Stomach (tissue), 4 donors: ENCODE measurements at regions not wholly inside any gene's neighbourhood (a gene's known extent, or its start where the extent isn't known, plus 50 kb on each side); places are given as distances from the start of the nearest gene placed in this dataset.

Experiments used
- CTCF ChIP-seq, 7 experiments: fragments of 450-650 bp in 4 of 7; fragments of 200-600 bp in 3 of 7; sonication (generic) in 3 of 7; IDR thresholded peaks; one replicate each; pipeline ENCODE4 v1.5.1; 2016 to 2019; ENCODE audit warnings: antibody characterized with exemption in 7 of 7, control low read depth in 2 of 7, mild to moderate bottlenecking in 1 of 7
- EP300 ChIP-seq: sonication (generic); formaldehyde crosslinking; IDR thresholded peaks from one replicate; pipeline ENCODE4 v1.6.1; 2017; ENCODE audit warnings: antibody characterized with exemption
- POLR2A ChIP-seq, 4 donors: fragments of 450-650 bp; IDR thresholded peaks; one replicate each; pipeline ENCODE4 v1.6.1; 2016; ENCODE audit warnings: antibody characterized with exemption in 4 of 4, control low read depth in 2 of 4, mild to moderate bottlenecking in 1 of 4, moderate library complexity in 1 of 4
- POLR2AphosphoS5 ChIP-seq, 3 donors: sonication (generic); formaldehyde crosslinking; IDR thresholded peaks; one replicate each; pipeline ENCODE4 v1.6.1; 2016; ENCODE audit warnings: antibody characterized with exemption in 3 of 3

DNA sequence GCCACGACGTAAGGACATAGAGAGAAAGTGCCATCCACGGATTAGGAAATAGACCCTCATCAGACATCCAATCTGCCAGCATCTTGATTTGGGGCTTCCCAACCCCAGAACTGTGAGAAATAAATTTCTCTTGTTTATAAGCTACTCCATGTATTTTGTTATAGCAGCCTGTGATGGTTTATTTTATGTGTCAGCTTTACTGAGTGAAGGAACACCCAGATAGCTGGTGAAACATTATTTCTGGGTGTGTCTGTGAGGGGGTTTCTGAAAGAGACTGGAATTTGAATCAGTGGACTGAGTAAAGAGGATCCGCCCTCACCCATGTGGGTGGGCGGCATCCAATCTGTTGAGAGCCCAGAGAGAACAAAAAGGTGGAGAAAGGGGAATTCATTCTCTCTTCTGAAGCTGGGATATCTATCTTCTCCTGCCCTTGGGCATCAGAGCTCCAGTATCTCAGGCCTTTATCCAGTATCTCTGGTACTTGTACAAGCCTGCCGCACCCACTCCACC is 131.5 kb upstream of the ANKFN1 start:
- no peak for TF ChIP-seq CTCF (IDR thresholded peaks at IDR 0.05)
- TF ChIP-seq POLR2AphosphoS5 (IDR thresholded peaks at IDR 0.05), result no peak
- TF ChIP-seq POLR2A (IDR thresholded peaks at IDR 0.05), result no peak
- no peak for TF ChIP-seq EP300
